K562 (cell line): ENCODE measurements at regions not wholly inside any gene's neighbourhood (a gene's known extent, or its start where the extent isn't known, plus 50 kb on each side); places are given as distances from the start of the nearest gene placed in this dataset.

Experiments used
- TF ChIP-seq, protein P1 (sequence below): fragments of 450-650 bp; IDR thresholded peaks from 2 replicates; pipeline ENCODE4 v1.6.1; 2016; ENCODE audit warnings: low read depth

DNA sequence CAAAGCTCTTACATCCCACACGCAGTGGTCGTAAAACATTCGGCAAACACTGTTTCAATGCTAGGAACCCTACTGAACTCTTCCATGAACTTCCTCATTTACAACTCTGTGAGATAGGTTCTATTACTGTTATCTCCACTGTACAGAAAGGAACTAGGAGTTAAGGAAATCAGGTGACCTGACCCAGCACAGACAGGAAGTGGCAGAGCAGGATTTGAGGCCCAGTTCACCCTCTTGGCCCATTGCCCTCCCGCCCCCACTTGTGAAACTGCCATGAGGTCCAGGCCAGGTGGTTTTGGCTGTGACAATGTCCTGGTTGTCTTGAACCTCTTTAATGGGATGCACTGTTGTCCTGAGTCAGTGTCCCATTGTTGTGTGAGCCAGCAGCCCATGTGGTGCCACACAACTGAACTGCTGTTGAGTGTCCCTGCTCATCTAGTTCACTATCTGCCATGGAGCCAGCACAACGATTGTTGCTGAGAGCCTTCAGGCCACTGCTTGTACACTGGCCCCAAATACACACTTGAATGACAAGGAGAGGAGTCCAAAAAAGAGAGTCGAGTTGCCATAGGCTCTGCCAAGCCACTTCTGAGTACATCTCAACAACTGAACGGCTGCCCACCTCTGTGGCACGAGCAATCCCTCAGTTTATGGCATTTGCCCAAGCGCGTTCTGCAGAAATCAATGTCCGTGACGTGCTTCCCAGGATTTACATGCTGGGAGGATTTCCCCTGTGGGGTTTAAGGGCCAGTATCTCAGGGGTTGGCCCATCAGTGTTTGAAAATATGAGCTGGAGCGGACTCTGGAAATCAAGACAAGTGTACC is 484.6 kb downstream of the TSHZ3 start (continued):
- TF ChIP-seq, protein P1, sequence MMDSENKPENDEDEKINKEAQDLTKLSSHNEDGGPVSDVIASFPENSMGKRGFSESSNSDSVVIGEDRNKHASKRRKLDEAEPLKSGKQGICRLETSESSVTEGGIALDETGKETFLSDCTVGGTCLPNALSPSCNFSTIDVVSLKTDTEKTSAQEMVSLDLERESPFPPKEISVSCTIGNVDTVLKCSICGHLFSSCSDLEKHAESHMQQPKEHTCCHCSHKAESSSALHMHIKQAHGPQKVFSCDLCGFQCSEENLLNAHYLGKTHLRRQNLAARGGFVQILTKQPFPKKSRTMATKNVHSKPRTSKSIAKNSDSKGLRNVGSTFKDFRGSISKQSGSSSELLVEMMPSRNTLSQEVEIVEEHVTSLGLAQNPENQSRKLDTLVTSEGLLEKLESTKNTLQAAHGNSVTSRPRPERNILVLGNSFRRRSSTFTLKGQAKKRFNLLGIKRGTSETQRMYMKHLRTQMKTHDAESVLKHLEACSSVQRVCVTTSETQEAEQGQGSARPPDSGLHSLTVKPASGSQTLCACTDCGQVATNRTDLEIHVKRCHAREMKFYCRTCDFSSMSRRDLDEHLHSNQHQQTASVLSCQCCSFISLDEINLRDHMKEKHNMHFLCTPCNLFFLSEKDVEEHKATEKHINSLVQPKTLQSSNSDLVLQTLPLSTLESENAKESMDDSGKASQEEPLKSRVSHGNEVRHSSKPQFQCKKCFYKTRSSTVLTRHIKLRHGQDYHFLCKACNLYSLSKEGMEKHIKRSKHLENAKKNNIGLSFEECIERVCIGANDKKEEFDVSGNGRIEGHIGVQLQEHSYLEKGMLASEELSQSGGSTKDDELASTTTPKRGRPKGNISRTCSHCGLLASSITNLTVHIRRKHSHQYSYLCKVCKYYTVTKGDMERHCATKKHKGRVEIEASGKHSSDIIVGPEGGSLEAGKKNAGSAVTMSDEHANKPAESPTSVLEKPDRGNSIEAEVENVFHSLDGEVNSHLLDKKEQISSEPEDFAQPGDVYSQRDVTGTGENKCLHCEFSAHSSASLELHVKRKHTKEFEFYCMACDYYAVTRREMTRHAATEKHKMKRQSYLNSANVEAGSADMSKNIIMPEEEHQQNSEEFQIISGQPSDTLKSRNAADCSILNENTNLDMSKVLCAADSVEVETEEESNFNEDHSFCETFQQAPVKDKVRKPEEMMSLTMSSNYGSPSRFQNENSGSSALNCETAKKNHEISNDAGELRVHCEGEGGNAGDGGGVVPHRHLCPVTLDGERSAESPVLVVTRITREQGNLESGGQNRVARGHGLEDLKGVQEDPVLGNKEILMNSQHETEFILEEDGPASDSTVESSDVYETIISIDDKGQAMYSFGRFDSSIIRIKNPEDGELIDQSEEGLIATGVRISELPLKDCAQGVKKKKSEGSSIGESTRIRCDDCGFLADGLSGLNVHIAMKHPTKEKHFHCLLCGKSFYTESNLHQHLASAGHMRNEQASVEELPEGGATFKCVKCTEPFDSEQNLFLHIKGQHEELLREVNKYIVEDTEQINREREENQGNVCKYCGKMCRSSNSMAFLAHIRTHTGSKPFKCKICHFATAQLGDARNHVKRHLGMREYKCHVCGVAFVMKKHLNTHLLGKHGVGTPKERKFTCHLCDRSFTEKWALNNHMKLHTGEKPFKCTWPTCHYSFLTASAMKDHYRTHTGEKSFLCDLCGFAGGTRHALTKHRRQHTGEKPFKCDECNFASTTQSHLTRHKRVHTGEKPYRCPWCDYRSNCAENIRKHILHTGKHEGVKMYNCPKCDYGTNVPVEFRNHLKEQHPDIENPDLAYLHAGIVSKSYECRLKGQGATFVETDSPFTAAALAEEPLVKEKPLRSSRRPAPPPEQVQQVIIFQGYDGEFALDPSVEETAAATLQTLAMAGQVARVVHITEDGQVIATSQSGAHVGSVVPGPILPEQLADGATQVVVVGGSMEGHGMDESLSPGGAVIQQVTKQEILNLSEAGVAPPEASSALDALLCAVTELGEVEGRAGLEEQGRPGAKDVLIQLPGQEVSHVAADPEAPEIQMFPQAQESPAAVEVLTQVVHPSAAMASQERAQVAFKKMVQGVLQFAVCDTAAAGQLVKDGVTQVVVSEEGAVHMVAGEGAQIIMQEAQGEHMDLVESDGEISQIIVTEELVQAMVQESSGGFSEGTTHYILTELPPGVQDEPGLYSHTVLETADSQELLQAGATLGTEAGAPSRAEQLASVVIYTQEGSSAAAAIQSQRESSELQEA = no peak
